ENCODE measurements at regions not wholly inside any gene's neighbourhood (a gene's known extent, or its start where the extent isn't known, plus 50 kb on each side); places are given as distances from the start of the nearest gene placed in this dataset.

GRCh38 chr6:159376516-159377158 lies 207.4 kb downstream of the FNDC1 start:
- ChIA-PET CTCF (no interaction called here), POLR2A (no interaction called here)
- DNase-seq (ENCODE audit: extremely low spot score), result no peak
- no peak for TF ChIP-seq CTCF (IDR thresholded peaks at IDR 0.05; ENCODE audit: control extremely low read depth, extremely low read depth, low read depth, missing control alignments)

- POLR2A ChIA-PET, result no interaction called here
- TF ChIP-seq CTCF (IDR thresholded peaks at IDR 0.05; ENCODE audit: control extremely low read depth, extremely low read depth, low read depth, missing control alignments), result no peak
- CTCF ChIA-PET, result no interaction called here
These were observed 205.8 kb downstream of the FNDC1 start for GRCh38 chr6:159375014-159375413.

GRCh38 chr6:159373670-159374069 lies 204.5 kb downstream of the FNDC1 start:
- ChIA-PET POLR2A (no interaction called here), CTCF (no interaction called here)
- TF ChIP-seq CTCF (IDR thresholded peaks at IDR 0.05; ENCODE audit: control extremely low read depth, extremely low read depth, low read depth, missing control alignments), result no peak
- no peak for DNase-seq (ENCODE audit: extremely low spot score)

More at GRCh38 chr6:159375014-159375413, 205.8 kb downstream of the FNDC1 start:
- DNase-seq (ENCODE audit: extremely low spot score), result no peak

- no peak for DNase-seq (ENCODE audit: extremely low spot score)
- ChIA-PET CTCF (no interaction called here), POLR2A (no interaction called here)
- no peak for TF ChIP-seq CTCF (IDR thresholded peaks at IDR 0.05; ENCODE audit: control extremely low read depth, extremely low read depth, low read depth, missing control alignments)
These were observed 203.1 kb downstream of the FNDC1 start for GRCh38 chr6:159372333-159372732.

- no peak for TF ChIP-seq CTCF (IDR thresholded peaks at IDR 0.05; ENCODE audit: control extremely low read depth, extremely low read depth, low read depth, missing control alignments)
- POLR2A ChIA-PET, result no interaction called here
- CTCF ChIA-PET, result interaction anchor here (1.7 kb wide), 1 partner anchor 31 kb away, joined by 3 read pairs; no protein-coding TSS in a partner anchor
- DNase-seq (ENCODE audit: extremely low spot score), result no peak
These were observed 191.1 kb downstream of the FNDC1 start for GRCh38 chr6:159360306-159360705.

GRCh38 chr6:159359581-159360297 lies 190.5 kb downstream of the FNDC1 start:
- ChIA-PET POLR2A (no interaction called here), CTCF (interaction anchor here (1.7 kb wide), 1 partner anchor 30 kb away, joined by 3 read pairs; no protein-coding TSS in a partner anchor)
- TF ChIP-seq CTCF (IDR thresholded peaks at IDR 0.05; ENCODE audit: control extremely low read depth, extremely low read depth, low read depth, missing control alignments), result no peak
- DNase-seq (ENCODE audit: extremely low spot score), result no peak
